ENCODE measurements at regions not wholly inside any gene's neighbourhood (a gene's known extent, or its start where the extent isn't known, plus 50 kb on each side); places are given as distances from the start of the nearest gene placed in this dataset.

- TF ChIP-seq EZH2 (IDR thresholded peaks at IDR 0.05) (no peak), POLR2AphosphoS5 (IDR thresholded peaks at IDR 0.05; ENCODE audit: low read depth, low read length) (no peak), REST (IDR thresholded peaks at IDR 0.05; ENCODE audit: low read depth) (no peak), JUND (IDR thresholded peaks at IDR 0.05) (no peak), MAX (IDR thresholded peaks at IDR 0.05) (no peak), SP1 (IDR thresholded peaks at IDR 0.05; ENCODE audit: low read depth) (no peak), POLR2A (IDR thresholded peaks at IDR 0.05; ENCODE audit: borderline replicate concordance, extremely low read depth, insufficient read depth, insufficient read length) (no peak)
- TF ChIP-seq, protein P1, sequence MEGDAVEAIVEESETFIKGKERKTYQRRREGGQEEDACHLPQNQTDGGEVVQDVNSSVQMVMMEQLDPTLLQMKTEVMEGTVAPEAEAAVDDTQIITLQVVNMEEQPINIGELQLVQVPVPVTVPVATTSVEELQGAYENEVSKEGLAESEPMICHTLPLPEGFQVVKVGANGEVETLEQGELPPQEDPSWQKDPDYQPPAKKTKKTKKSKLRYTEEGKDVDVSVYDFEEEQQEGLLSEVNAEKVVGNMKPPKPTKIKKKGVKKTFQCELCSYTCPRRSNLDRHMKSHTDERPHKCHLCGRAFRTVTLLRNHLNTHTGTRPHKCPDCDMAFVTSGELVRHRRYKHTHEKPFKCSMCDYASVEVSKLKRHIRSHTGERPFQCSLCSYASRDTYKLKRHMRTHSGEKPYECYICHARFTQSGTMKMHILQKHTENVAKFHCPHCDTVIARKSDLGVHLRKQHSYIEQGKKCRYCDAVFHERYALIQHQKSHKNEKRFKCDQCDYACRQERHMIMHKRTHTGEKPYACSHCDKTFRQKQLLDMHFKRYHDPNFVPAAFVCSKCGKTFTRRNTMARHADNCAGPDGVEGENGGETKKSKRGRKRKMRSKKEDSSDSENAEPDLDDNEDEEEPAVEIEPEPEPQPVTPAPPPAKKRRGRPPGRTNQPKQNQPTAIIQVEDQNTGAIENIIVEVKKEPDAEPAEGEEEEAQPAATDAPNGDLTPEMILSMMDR (IDR thresholded peaks at IDR 0.05 in 2 of 3, conservative IDR thresholded peaks at IDR 0.05 in 1 of 3; ENCODE audit: borderline replicate concordance in 1 of 3, insufficient read depth in 1 of 3, low read depth in 2 of 3, low read length in 2 of 3) = no peak
Measured at GRCh38 chr5:67605730-67606585, 409.4 kb upstream of the CD180 start.
